AG09319 (cell line): ENCODE measurements at regions not wholly inside any gene's neighbourhood (a gene's known extent, or its start where the extent isn't known, plus 50 kb on each side); places are given as distances from the start of the nearest gene placed in this dataset.

Experiments used
- DNase-seq: peaks from one replicate; pipeline ENCODE4 v3.0.0-alpha.2; 2010; ENCODE audit warnings: low read depth; ENCODE audit errors: extremely low read depth
- CTCF ChIP-seq: IDR thresholded peaks from 2 replicates; pipeline ENCODE4 v1.5.1; 2011; ENCODE audit warnings: low read depth, mild to moderate bottlenecking, inconsistent platforms, low read length, moderate library complexity

- no peak for TF ChIP-seq CTCF
- DNase-seq: no peak
These were observed 364.7 kb downstream of the EFNA5 start for GRCh38 chr5:107306002-107306401.

GRCh38 chr5:107304684-107305083 is 366.1 kb downstream of the EFNA5 start:
- no peak for DNase-seq
- no peak for TF ChIP-seq CTCF

GRCh38 chr5:107303171-107303968 is 367.4 kb downstream of the EFNA5 start:
- DNase-seq: no peak
- no peak for TF ChIP-seq CTCF

- no peak for TF ChIP-seq CTCF
- DNase-seq: no peak
These were observed 368.3 kb downstream of the EFNA5 start for GRCh38 chr5:107302441-107302840.

- TF ChIP-seq CTCF: no peak
These were observed 368.7 kb downstream of the EFNA5 start for GRCh38 chr5:107301999-107302398.

GRCh38 chr5:107300721-107301327 is 369.9 kb downstream of the EFNA5 start:
- no peak for TF ChIP-seq CTCF
- no peak for DNase-seq

More at GRCh38 chr5:107301999-107302398, 368.7 kb downstream of the EFNA5 start:
- no peak for DNase-seq

- DNase-seq: no peak
- no peak for TF ChIP-seq CTCF
These were observed 374.2 kb downstream of the EFNA5 start for GRCh38 chr5:107296572-107296971.
